ENCODE measurements at regions not wholly inside any gene's neighbourhood (a gene's known extent, or its start where the extent isn't known, plus 50 kb on each side); places are given as distances from the start of the nearest gene placed in this dataset.

DNA sequence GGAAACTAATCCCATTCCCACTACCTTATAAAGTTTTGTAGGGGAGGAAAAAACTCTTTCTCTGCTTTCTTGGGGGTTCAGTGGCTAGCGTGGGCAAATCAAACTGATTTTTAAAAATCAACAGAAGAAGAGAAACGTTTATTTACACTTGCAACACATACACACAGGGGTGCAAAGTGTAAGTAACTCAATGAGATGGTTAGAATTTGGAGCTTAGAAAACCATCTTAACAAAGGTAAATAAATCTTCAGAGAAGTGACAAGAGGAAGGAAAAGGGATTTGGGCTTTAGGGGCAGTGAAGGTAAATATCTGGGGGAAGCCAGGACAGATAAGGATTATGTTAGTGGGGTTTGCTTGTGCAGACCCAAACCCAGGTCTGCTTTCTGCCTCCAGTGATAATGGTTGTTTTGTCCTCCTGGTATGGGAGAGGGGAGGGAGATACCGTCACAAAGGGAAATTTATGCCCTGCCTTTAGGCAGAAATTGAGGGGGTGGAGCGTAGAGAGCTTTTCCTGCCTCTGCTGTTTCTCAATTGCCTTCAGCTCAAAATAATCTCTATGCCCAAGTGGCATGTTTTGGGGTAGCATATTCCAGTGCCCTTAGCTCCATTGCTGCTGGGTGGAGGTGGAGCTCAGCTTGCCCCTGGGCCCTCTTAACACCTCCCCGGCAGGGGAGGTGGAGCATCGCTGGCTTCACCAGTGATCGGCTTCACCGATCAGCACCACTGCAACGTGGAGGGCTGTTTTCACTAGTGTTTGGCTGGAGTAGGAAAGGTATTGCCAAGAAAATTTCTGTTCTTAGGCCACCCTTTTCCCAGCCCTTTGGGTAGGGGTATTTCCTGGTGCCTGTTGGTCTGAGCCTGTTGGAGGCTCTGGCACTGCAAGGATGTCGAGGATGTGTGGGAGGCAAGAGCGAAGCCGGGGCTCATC is 92.2 kb downstream of the TEX51 start:
- H3K4me3 ChIP-seq (ENCODE audit: low read length in 2 of 2) = no peak overlapping the region
- peaks cover 0 to 7% of the 10 kb centered on the region in 2 donors for H3K27me3 ChIP-seq (ENCODE audit: control insufficient read depth in 1 of 2, insufficient read depth in 2 of 2, low read length in 2 of 2)
- H3K9ac ChIP-seq (ENCODE audit: low read length in 2 of 2) = no peak overlapping the region
- no peak overlapping the region for H3K27ac ChIP-seq (ENCODE audit: low read length)
- no peaks in the 10 kb centered on the region for H3K9me3 ChIP-seq (ENCODE audit: control insufficient read depth in 2 of 2, low read length in 2 of 2)
- H3K36me3 ChIP-seq (ENCODE audit: control insufficient read depth in 2 of 2, insufficient read depth in 2 of 2, low read length in 2 of 2) = no peaks in the 10 kb centered on the region
- no peaks in the 10 kb centered on the region for H3K4me1 ChIP-seq (ENCODE audit: control insufficient read depth, insufficient read depth, low read length)

DNA sequence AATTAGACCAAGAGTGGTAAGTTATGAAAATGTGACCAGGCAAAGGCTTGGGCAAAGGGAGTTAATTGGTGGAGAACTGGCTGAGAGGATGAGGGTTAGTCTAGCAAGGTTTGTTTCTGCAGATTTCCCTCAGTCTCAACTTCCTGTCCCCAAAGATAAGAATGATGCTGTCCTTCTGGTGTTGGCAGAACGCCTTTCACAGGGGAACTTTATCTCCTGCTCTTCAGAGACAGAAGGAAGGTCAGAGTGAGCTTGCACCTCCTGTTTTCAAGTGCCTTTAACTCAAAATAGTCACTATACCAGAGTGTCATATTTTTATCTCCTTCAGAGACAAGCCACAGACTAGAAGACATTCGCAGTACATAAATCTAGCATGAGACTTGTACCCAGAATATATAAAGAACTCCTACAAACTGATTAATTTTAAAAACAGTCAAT is 95.7 kb downstream of the TEX51 start:
- no peaks in the 10 kb centered on the region for H3K9me3 ChIP-seq (ENCODE audit: control insufficient read depth in 2 of 2, low read length in 2 of 2)
- H3K27me3 ChIP-seq (ENCODE audit: control insufficient read depth in 1 of 2, insufficient read depth in 2 of 2, low read length in 2 of 2) = peaks cover 0 to 7% of the 10 kb centered on the region in 2 donors
- no peaks in the 10 kb centered on the region for H3K36me3 ChIP-seq (ENCODE audit: control insufficient read depth in 2 of 2, insufficient read depth in 2 of 2, low read length in 2 of 2)
- H3K27ac ChIP-seq (ENCODE audit: low read length) = no peak overlapping the region
- H3K9ac ChIP-seq (ENCODE audit: low read length in 2 of 2) = no peak overlapping the region
- H3K4me1 ChIP-seq (ENCODE audit: control insufficient read depth, insufficient read depth, low read length) = no peaks in the 10 kb centered on the region
- no peak overlapping the region for H3K4me3 ChIP-seq (ENCODE audit: low read length in 2 of 2)

DNA sequence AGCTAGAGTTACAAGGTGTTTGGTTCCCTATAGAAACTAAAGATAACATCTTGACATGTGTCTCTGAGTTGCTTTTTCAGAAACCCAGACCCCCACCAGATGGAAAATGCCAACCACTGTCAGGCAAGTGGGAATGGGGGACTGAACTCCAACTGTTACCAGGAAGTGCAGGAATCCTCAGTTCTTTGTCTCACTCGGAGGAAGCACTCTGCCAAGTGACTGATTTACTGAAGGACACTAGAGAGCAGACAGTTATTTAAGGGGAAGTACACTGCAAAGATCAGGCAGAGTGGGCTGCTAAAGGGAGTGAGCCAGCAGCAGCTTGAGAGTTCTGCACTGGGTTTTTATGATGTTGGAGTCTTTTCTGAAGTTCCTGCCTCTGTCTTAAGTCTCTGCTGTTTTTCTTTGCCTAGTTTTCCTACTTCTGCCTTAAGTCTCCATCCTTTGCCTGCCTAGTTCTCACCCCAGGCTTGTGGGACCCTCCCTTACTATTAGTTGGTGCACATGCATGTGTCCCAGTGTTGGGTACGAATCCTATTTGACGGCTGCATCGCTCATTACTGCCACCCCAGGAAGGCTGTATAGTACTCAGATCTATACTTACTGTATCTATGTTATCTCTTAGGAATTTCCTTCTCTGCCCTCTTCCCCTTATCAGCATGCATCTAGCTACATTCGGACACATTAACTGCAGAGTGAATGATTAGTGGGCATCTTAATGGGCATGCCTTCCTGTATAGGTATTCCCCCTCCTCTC is 97.1 kb downstream of the TEX51 start:
- H3K27ac ChIP-seq (ENCODE audit: low read length) = no peak overlapping the region
- no peaks in the 10 kb centered on the region for H3K9me3 ChIP-seq (ENCODE audit: control insufficient read depth in 2 of 2, low read length in 2 of 2)
- no peaks in the 10 kb centered on the region for H3K36me3 ChIP-seq (ENCODE audit: control insufficient read depth in 2 of 2, insufficient read depth in 2 of 2, low read length in 2 of 2)
- no peaks in the 10 kb centered on the region for H3K4me1 ChIP-seq (ENCODE audit: control insufficient read depth, insufficient read depth, low read length)
- H3K9ac ChIP-seq (ENCODE audit: low read length in 2 of 2) = no peak overlapping the region
- no peak overlapping the region for H3K4me3 ChIP-seq (ENCODE audit: low read length in 2 of 2)
- peaks cover 0 to 7% of the 10 kb centered on the region in 2 donors for H3K27me3 ChIP-seq (ENCODE audit: control insufficient read depth in 1 of 2, insufficient read depth in 2 of 2, low read length in 2 of 2)

DNA sequence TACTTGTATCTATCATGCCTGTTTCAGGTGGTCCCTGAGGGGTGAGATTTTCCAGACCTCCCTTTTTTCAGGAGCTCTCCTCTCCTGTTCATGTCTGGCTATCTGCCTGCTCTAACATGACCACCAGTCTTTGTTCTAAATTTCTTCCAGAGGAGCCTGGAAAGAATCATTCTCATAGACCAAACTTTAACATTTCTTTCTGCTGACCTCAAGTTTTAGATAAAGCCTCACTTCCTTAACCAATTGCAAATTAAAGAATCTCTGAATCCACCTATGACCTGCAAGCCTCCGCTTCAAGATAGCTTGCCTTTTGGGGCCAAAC is 97.6 kb downstream of the TEX51 start:
- H3K9me3 ChIP-seq (ENCODE audit: control insufficient read depth in 2 of 2, low read length in 2 of 2) = no peaks in the 10 kb centered on the region
- H3K4me1 ChIP-seq (ENCODE audit: control insufficient read depth, insufficient read depth, low read length) = no peaks in the 10 kb centered on the region
- no peak overlapping the region for H3K9ac ChIP-seq (ENCODE audit: low read length in 2 of 2)
- no peaks in the 10 kb centered on the region for H3K36me3 ChIP-seq (ENCODE audit: control insufficient read depth in 2 of 2, insufficient read depth in 2 of 2, low read length in 2 of 2)
- no peak overlapping the region for H3K27ac ChIP-seq (ENCODE audit: low read length)
- H3K4me3 ChIP-seq (ENCODE audit: low read length in 2 of 2) = no peak overlapping the region
- H3K27me3 ChIP-seq (ENCODE audit: control insufficient read depth in 1 of 2, insufficient read depth in 2 of 2, low read length in 2 of 2) = peaks cover 0 to 7% of the 10 kb centered on the region in 2 donors
